ENCODE measurements at regions not wholly inside any gene's neighbourhood (a gene's known extent, or its start where the extent isn't known, plus 50 kb on each side); places are given as distances from the start of the nearest gene placed in this dataset.

- no peak for TF ChIP-seq POLR2AphosphoS5 (IDR thresholded peaks at IDR 0.05; ENCODE audit: low read depth, low read length)
- no peak for TF ChIP-seq POLR2A (IDR thresholded peaks at IDR 0.05; ENCODE audit: low read depth, low read length)
- TF ChIP-seq TAF1 (IDR thresholded peaks at IDR 0.05; ENCODE audit: low read depth, low read length): no peak
Observed at GRCh38 chr6:152836523-152836922, 85.9 kb downstream of the VIP start.

All from GM12891 (cell line).